SK-N-SH treated with all-trans-retinoic acid at 6 μM for 48 hours (cell line): ENCODE measurements at regions not wholly inside any gene's neighbourhood (a gene's known extent, or its start where the extent isn't known, plus 50 kb on each side); places are given as distances from the start of the nearest gene placed in this dataset.
"Not testable (repeated sequence)": the region's sequence is repeated elsewhere in the genome, so short reads cannot be mapped to it uniquely, and the experiment has no call there.

Experiments
- ATAC-seq: fragments of 200-7000 bp; cut with Tn5 transposase; 3 replicates; pipeline ENCODE4 v1.9.1; 2020; ENCODE audit warnings: mild to moderate bottlenecking, moderate library complexity
- ARNTL ChIP-seq: fragments of 450-650 bp; formaldehyde crosslinking; IDR thresholded peaks from 2 replicates; pipeline ENCODE4 v1.5.0; 2020; ENCODE audit warnings: low read depth, mild to moderate bottlenecking, moderate library complexity, borderline replicate concordance
- BACH2 ChIP-seq: fragments of 250-450 bp; sonication (Bioruptor Pico); IDR thresholded peaks from 2 replicates; pipeline ENCODE4 v1.9.0; 2021; ENCODE audit warnings: mild to moderate bottlenecking, borderline replicate concordance
- CSDC2 ChIP-seq: fragments of 250-450 bp; sonication (Bioruptor Pico); IDR thresholded peaks from 2 replicates; pipeline ENCODE4 v1.5.0; 2020; ENCODE audit warnings: mild to moderate bottlenecking, moderate library complexity
- ESRRG ChIP-seq: fragments of 250-450 bp; sonication (Bioruptor Pico); IDR thresholded peaks from 2 replicates; pipeline ENCODE4 v1.6.1; 2021; ENCODE audit warnings: mild to moderate bottlenecking
- GLIS3 ChIP-seq: fragments of 250-450 bp; sonication (Bioruptor Pico); IDR thresholded peaks from 2 replicates; pipeline ENCODE4 v1.5.0; 2020; ENCODE audit warnings: mild to moderate bottlenecking, moderate library complexity
- ISL1 ChIP-seq: fragments of 250-450 bp; sonication (Bioruptor Pico); IDR thresholded peaks from 2 replicates; pipeline ENCODE4 v2.1.2; 2022; ENCODE audit warnings: mild to moderate bottlenecking, moderate library complexity
- OSR1 ChIP-seq: fragments of 250-450 bp; sonication (Bioruptor Pico); IDR thresholded peaks from 2 replicates; pipeline ENCODE4 v1.8.0; 2022; ENCODE audit warnings: moderate library complexity, mild to moderate bottlenecking, inconsistent platforms
- PPARA ChIP-seq: fragments of 250-450 bp; sonication (Bioruptor Pico); IDR thresholded peaks from 2 replicates; pipeline ENCODE4 v1.5.0; 2020; ENCODE audit warnings: mild to moderate bottlenecking, borderline replicate concordance
- RARB ChIP-seq: fragments of 250-450 bp; sonication (Bioruptor Pico); IDR thresholded peaks from 2 replicates; pipeline ENCODE4 v1.8.0; 2021; ENCODE audit warnings: mild to moderate bottlenecking, moderate library complexity
- SNAI2 ChIP-seq: fragments of 250-450 bp; sonication (Bioruptor Pico); IDR thresholded peaks from 2 replicates; pipeline ENCODE4 v1.5.0; 2020; ENCODE audit warnings: mild to moderate bottlenecking, moderate library complexity
- TOX ChIP-seq: fragments of 250-450 bp; sonication (Bioruptor Pico); IDR thresholded peaks from 2 replicates; pipeline ENCODE4 v1.8.0; 2021; ENCODE audit warnings: mild to moderate bottlenecking, moderate library complexity, borderline replicate concordance
- ZC3H10 ChIP-seq: fragments of 250-450 bp; sonication (Bioruptor Pico); IDR thresholded peaks from 2 replicates; pipeline ENCODE4 v1.5.1; 2021; ENCODE audit warnings: mild to moderate bottlenecking, moderate library complexity
- ZFP3 ChIP-seq: fragments of 250-450 bp; sonication (Bioruptor Pico); IDR thresholded peaks from 2 replicates; pipeline ENCODE4 v1.5.0; 2020; ENCODE audit warnings: mild to moderate bottlenecking, moderate library complexity
- ZFP30 ChIP-seq: fragments of 450-650 bp; formaldehyde crosslinking; IDR thresholded peaks from 2 replicates; pipeline ENCODE4 v1.5.0; 2022; ENCODE audit warnings: mild to moderate bottlenecking, moderate library complexity
- ZNF70 ChIP-seq: fragments of 450-650 bp; formaldehyde crosslinking; IDR thresholded peaks from 2 replicates; pipeline ENCODE4 v1.5.0; 2020; ENCODE audit warnings: mild to moderate bottlenecking, moderate library complexity
- ZNF8 ChIP-seq: fragments of 450-650 bp; formaldehyde crosslinking; IDR thresholded peaks from 2 replicates; pipeline ENCODE4 v1.5.0; 2020; ENCODE audit warnings: mild to moderate bottlenecking, moderate library complexity
- TF ChIP-seq, protein P1 (sequence below): fragments of 250-450 bp; sonication (Bioruptor Pico); IDR thresholded peaks from 2 replicates; pipeline ENCODE4 v1.5.1; 2020; ENCODE audit warnings: low read depth, mild to moderate bottlenecking, moderate library complexity
- TF ChIP-seq, protein P2 (sequence below): fragments of 250-450 bp; sonication (Bioruptor Pico); IDR thresholded peaks from 2 replicates; pipeline ENCODE4 v1.5.1; 2021; ENCODE audit warnings: mild to moderate bottlenecking, moderate library complexity
- TF ChIP-seq, protein P3 (sequence below): fragments of 250-450 bp; sonication (Bioruptor Pico); IDR thresholded peaks from 2 replicates; pipeline ENCODE4 v1.8.0; 2020; ENCODE audit warnings: mild to moderate bottlenecking, moderate library complexity, borderline replicate concordance
- TF ChIP-seq, protein P4 (sequence below): fragments of 250-450 bp; sonication (Bioruptor Pico); IDR thresholded peaks from 2 replicates; pipeline ENCODE4 v1.5.0; 2020; ENCODE audit warnings: mild to moderate bottlenecking, moderate library complexity

DNA sequence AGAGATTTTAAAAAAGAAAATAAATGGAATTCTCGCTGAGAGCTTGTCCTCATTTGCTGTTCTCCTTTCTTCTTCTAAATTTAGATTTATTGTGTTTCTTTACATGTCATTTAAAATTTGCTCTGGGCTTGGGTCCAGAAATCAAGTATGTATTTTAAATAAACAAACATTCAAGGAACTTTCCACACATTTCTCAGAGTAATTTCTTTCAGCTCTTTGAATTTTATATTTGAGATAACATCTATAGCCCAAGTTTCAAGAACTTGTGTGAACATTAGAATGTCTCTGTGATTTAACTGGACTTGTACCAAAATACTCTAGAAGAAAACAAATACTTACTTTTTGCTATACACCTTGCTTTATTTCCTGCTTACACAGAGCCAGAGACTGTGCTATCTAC, 192.3 kb downstream of the TMEM200A start:
- TF ChIP-seq SNAI2 (CRISPR knock-in tag) (no peak), ISL1 (no peak), BACH2 (CRISPR knock-in tag) (no peak), ARNTL (CRISPR knock-in tag) (no peak), RARB (CRISPR knock-in tag) (no peak), OSR1 (no peak), ZC3H10 (CRISPR knock-in tag) (no peak), ZFP3 (no peak), CSDC2 (no peak), TOX (CRISPR knock-in tag) (no peak), ZFP30 (CRISPR knock-in tag) (no peak), GLIS3 (no peak), ESRRG (no peak), ZNF8 (CRISPR knock-in tag) (no peak)
- TF ChIP-seq, protein P1, sequence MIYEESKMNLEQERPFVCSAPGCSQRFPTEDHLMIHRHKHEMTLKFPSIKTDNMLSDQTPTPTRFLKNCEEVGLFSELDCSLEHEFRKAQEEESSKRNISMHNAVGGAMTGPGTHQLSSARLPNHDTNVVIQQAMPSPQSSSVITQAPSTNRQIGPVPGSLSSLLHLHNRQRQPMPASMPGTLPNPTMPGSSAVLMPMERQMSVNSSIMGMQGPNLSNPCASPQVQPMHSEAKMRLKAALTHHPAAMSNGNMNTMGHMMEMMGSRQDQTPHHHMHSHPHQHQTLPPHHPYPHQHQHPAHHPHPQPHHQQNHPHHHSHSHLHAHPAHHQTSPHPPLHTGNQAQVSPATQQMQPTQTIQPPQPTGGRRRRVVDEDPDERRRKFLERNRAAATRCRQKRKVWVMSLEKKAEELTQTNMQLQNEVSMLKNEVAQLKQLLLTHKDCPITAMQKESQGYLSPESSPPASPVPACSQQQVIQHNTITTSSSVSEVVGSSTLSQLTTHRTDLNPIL (CRISPR knock-in tag) = no peak
- TF ChIP-seq, protein P2, sequence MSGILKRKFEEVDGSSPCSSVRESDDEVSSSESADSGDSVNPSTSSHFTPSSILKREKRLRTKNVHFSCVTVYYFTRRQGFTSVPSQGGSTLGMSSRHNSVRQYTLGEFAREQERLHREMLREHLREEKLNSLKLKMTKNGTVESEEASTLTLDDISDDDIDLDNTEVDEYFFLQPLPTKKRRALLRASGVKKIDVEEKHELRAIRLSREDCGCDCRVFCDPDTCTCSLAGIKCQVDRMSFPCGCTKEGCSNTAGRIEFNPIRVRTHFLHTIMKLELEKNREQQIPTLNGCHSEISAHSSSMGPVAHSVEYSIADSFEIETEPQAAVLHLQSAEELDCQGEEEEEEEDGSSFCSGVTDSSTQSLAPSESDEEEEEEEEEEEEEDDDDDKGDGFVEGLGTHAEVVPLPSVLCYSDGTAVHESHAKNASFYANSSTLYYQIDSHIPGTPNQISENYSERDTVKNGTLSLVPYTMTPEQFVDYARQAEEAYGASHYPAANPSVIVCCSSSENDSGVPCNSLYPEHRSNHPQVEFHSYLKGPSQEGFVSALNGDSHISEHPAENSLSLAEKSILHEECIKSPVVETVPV (CRISPR knock-in tag) = no peak
- TF ChIP-seq, protein P3, sequence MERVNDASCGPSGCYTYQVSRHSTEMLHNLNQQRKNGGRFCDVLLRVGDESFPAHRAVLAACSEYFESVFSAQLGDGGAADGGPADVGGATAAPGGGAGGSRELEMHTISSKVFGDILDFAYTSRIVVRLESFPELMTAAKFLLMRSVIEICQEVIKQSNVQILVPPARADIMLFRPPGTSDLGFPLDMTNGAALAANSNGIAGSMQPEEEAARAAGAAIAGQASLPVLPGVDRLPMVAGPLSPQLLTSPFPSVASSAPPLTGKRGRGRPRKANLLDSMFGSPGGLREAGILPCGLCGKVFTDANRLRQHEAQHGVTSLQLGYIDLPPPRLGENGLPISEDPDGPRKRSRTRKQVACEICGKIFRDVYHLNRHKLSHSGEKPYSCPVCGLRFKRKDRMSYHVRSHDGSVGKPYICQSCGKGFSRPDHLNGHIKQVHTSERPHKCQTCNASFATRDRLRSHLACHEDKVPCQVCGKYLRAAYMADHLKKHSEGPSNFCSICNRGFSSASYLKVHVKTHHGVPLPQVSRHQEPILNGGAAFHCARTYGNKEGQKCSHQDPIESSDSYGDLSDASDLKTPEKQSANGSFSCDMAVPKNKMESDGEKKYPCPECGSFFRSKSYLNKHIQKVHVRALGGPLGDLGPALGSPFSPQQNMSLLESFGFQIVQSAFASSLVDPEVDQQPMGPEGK (CRISPR knock-in tag) = no peak
- ATAC-seq = no peak

DNA sequence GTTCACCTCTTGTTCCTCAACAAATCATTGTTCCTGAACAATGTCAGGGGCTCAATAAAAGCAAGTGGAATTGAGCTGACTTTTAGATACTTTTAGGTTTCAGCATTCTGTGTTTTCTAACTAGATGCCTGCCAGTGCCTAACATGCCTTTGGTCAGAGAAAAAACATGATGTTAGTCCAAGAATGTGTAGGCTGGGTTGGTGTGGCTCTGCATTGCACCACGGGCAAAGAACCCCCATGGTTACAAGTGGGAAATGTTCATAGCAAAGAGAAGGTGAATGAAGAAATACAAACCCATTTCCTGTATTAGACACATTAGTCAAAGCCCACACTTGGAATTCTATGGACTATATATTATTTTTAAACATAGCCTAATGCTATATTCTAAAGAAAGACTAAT, 193.3 kb downstream of the TMEM200A start:
- TF ChIP-seq, protein P4, sequence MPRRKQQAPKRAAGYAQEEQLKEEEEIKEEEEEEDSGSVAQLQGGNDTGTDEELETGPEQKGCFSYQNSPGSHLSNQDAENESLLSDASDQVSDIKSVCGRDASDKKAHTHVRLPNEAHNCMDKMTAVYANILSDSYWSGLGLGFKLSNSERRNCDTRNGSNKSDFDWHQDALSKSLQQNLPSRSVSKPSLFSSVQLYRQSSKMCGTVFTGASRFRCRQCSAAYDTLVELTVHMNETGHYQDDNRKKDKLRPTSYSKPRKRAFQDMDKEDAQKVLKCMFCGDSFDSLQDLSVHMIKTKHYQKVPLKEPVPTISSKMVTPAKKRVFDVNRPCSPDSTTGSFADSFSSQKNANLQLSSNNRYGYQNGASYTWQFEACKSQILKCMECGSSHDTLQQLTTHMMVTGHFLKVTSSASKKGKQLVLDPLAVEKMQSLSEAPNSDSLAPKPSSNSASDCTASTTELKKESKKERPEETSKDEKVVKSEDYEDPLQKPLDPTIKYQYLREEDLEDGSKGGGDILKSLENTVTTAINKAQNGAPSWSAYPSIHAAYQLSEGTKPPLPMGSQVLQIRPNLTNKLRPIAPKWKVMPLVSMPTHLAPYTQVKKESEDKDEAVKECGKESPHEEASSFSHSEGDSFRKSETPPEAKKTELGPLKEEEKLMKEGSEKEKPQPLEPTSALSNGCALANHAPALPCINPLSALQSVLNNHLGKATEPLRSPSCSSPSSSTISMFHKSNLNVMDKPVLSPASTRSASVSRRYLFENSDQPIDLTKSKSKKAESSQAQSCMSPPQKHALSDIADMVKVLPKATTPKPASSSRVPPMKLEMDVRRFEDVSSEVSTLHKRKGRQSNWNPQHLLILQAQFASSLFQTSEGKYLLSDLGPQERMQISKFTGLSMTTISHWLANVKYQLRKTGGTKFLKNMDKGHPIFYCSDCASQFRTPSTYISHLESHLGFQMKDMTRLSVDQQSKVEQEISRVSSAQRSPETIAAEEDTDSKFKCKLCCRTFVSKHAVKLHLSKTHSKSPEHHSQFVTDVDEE (CRISPR knock-in tag) = no peak
- no peak for TF ChIP-seq ZFP3
- TF ChIP-seq ARNTL (CRISPR knock-in tag) = no peak
- TF ChIP-seq, protein P1 (CRISPR knock-in tag) = no peak
- TF ChIP-seq RARB (CRISPR knock-in tag) = no peak
- no peak for ATAC-seq

DNA sequence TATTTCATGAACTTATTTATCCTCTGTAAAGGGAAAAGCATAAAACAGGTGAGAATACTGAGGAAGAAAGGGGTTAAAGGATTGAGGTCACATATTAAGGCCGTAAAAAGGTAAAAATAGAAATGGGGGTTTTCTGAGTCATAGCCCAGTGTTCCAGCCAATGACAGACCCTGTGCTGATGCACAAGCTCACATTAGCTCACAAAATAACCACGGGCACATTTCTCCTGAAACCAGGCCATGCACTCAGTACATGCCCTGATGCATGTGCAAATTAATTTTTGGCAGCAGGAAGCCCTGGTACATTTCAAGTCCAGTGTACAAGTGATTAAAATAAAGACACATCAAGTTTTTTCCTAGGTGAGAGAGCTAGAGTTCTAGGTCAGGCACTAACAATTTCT, 194.4 kb downstream of the TMEM200A start:
- peak; percentile 70 for ATAC-seq
- TF ChIP-seq ESRRG (no peak), PPARA (no peak), ZNF8 (CRISPR knock-in tag) (no peak), SNAI2 (CRISPR knock-in tag) (no peak), TOX (CRISPR knock-in tag) (no peak), ZNF70 (CRISPR knock-in tag) (no peak), RARB (CRISPR knock-in tag) (no peak), GLIS3 (no peak)
- TF ChIP-seq, protein P3 (CRISPR knock-in tag) = no peak
- TF ChIP-seq, protein P4 (CRISPR knock-in tag) = no peak
- TF ChIP-seq, protein P1 (CRISPR knock-in tag) = no peak
- TF ChIP-seq, protein P2 (CRISPR knock-in tag) = no peak

DNA sequence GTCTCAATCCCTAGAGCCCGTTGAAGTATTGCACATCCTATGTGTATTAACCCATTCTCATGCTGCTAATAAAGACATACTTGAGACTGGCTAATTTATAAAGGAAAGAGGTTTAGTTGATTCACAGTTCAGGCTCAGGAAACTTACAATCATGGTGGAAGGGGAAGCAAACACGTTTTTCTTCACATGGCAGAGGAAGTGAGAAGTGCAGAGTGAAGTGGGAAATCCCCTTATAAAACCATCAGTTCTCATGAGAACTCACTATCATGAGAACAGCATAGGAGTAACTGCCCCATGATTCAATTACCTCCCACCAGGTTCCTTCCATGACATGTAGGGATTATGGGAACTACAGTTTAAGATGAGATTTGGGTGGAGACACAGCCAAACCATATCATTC, 195.3 kb downstream of the TMEM200A start:
- not testable (repeated sequence) for ATAC-seq
